ENCODE measurements at regions not wholly inside any gene's neighbourhood (a gene's known extent, or its start where the extent isn't known, plus 50 kb on each side); places are given as distances from the start of the nearest gene placed in this dataset.

GRCh38 chr2:22360735-22361374 is 1024.1 kb upstream of the KLHL29 start:
- Histone ChIP-seq H3K27me3 (no peaks in the 10 kb centered on the region), H3K27ac (no peak overlapping the region), H3K4me3 (no peak overlapping the region), H3K4me1 (peaks cover 4% of the 10 kb centered on the region in 2 donors), H3K9me3 (no peaks in the 10 kb centered on the region), H3K36me3 (no peaks in the 10 kb centered on the region)
- ATAC-seq (peak; percentile 89), DNase-seq (peak in 1 of 4 donors; percentile 2)
- no peak for TF ChIP-seq CTCF (IDR thresholded peaks at IDR 0.05)
- intact Hi-C loops (cut with DNase I) = no loop called here

GRCh38 chr2:22361571-22361970 is 1023.4 kb upstream of the KLHL29 start:
- no peaks in the 10 kb centered on the region for H3K36me3 ChIP-seq
- H3K4me3 ChIP-seq = no peak overlapping the region
- H3K27ac ChIP-seq = no peak overlapping the region
- no peak for ATAC-seq
- H3K9me3 ChIP-seq = no peaks in the 10 kb centered on the region
- peaks cover 4% of the 10 kb centered on the region in 2 donors for H3K4me1 ChIP-seq
- H3K27me3 ChIP-seq = no peaks in the 10 kb centered on the region
- DNase-seq = no peak
- no peak for TF ChIP-seq CTCF (IDR thresholded peaks at IDR 0.05)
- intact Hi-C loops (cut with DNase I) = no loop called here

- H3K9me3 ChIP-seq = no peaks in the 10 kb centered on the region
- no peak overlapping the region for H3K4me3 ChIP-seq
- no peak overlapping the region for H3K27ac ChIP-seq
- intact Hi-C loops (cut with DNase I) = no loop called here
- DNase-seq (no peak), ATAC-seq (no peak)
- no peaks in the 10 kb centered on the region for H3K36me3 ChIP-seq
- TF ChIP-seq CTCF (IDR thresholded peaks at IDR 0.05) = no peak
- H3K27me3 ChIP-seq = no peaks in the 10 kb centered on the region
- no peaks in the 10 kb centered on the region for H3K4me1 ChIP-seq
Measured at GRCh38 chr2:22375096-22375495, 1009.9 kb upstream of the KLHL29 start.

- no peak for TF ChIP-seq CTCF (IDR thresholded peaks at IDR 0.05)
- Histone ChIP-seq H3K4me1 (no peaks in the 10 kb centered on the region), H3K9me3 (no peaks in the 10 kb centered on the region), H3K36me3 (no peaks in the 10 kb centered on the region), H3K4me3 (no peak overlapping the region), H3K27me3 (no peaks in the 10 kb centered on the region), H3K27ac (no peak overlapping the region)
- ATAC-seq (no peak), DNase-seq (no peak)
- intact Hi-C loops (cut with DNase I) = no loop called here
Measured at GRCh38 chr2:22377268-22377667, 1007.7 kb upstream of the KLHL29 start.

- intact Hi-C loops (cut with DNase I) = no loop called here
- no peak for ATAC-seq
- no peak overlapping the region for H3K4me3 ChIP-seq
- H3K9me3 ChIP-seq = no peaks in the 10 kb centered on the region
- DNase-seq = no peak
- no peaks in the 10 kb centered on the region for H3K27me3 ChIP-seq
- H3K36me3 ChIP-seq = no peaks in the 10 kb centered on the region
- no peaks in the 10 kb centered on the region for H3K4me1 ChIP-seq
- TF ChIP-seq CTCF (IDR thresholded peaks at IDR 0.05) = no peak
- no peak overlapping the region for H3K27ac ChIP-seq
Measured at GRCh38 chr2:22382479-22383169, 1002.4 kb upstream of the KLHL29 start.
